HepG2 (cell line): ENCODE measurements at regions not wholly inside any gene's neighbourhood (a gene's known extent, or its start where the extent isn't known, plus 50 kb on each side); places are given as distances from the start of the nearest gene placed in this dataset.

Experiments
- GTF2F1 ChIP-seq: fragments of 150-350 bp; IDR thresholded peaks from 2 replicates; pipeline ENCODE4 v1.6.1; 2014; ENCODE audit warnings: low read length
- HMG20A ChIP-seq: IDR thresholded peaks from 2 replicates; pipeline ENCODE4 v1.6.1; 2016; ENCODE audit warnings: borderline replicate concordance
- MED13 ChIP-seq: sonication (generic); formaldehyde crosslinking; IDR thresholded peaks from 2 replicates; pipeline ENCODE4 v1.5.0; 2020; ENCODE audit warnings: missing genetic modification reagents
- RORA ChIP-seq: sonication (generic); formaldehyde crosslinking; IDR thresholded peaks from 2 replicates; pipeline ENCODE4 v1.5.0; 2020; ENCODE audit warnings: mild to moderate bottlenecking, missing genetic modification reagents, moderate library complexity
- ZNF143 ChIP-seq: sonication (generic); formaldehyde crosslinking; IDR thresholded peaks from 2 replicates; pipeline ENCODE4 v1.4.0; 2020; ENCODE audit warnings: missing genetic modification reagents
- ZNF282 ChIP-seq: fragments of 450-650 bp; IDR thresholded peaks from 2 replicates; pipeline ENCODE4 v1.6.1; 2018; ENCODE audit not compliant: partially characterized antibody
- ZNF513 ChIP-seq: sonication (generic); formaldehyde crosslinking; conservative IDR thresholded peaks from 2 replicates; pipeline ENCODE4 v1.5.0; 2020; ENCODE audit warnings: missing genetic modification reagents
- ZNF574 ChIP-seq: sonication (generic); formaldehyde crosslinking; IDR thresholded peaks from 2 replicates; pipeline ENCODE4 v1.4.0; 2020; ENCODE audit warnings: missing genetic modification reagents
- ZNF644 ChIP-seq: IDR thresholded peaks from 2 replicates; pipeline ENCODE4 v1.6.1; 2016; ENCODE audit warnings: low read depth
- ZNF672 ChIP-seq: sonication (generic); formaldehyde crosslinking; IDR thresholded peaks from 2 replicates; pipeline ENCODE4 v1.8.1; 2022; ENCODE audit warnings: missing genetic modification reagents
- ZSCAN31 ChIP-seq: sonication (generic); formaldehyde crosslinking; IDR thresholded peaks from 2 replicates; pipeline ENCODE4 v1.5.0; 2020; ENCODE audit warnings: low read depth, mild to moderate bottlenecking, missing genetic modification reagents
- TF ChIP-seq, protein P1 (sequence below): sonication (generic); formaldehyde crosslinking; IDR thresholded peaks from 2 replicates; pipeline ENCODE4 v1.8.1; 2023; ENCODE audit warnings: mild to moderate bottlenecking, inconsistent platforms, moderate library complexity, missing genetic modification reagents, borderline replicate concordance
- TF ChIP-seq, protein P2 (sequence below): sonication (generic); formaldehyde crosslinking; IDR thresholded peaks from 2 replicates; pipeline ENCODE4 v1.9.0; 2021; ENCODE audit warnings: mild to moderate bottlenecking, missing genetic modification reagents

DNA sequence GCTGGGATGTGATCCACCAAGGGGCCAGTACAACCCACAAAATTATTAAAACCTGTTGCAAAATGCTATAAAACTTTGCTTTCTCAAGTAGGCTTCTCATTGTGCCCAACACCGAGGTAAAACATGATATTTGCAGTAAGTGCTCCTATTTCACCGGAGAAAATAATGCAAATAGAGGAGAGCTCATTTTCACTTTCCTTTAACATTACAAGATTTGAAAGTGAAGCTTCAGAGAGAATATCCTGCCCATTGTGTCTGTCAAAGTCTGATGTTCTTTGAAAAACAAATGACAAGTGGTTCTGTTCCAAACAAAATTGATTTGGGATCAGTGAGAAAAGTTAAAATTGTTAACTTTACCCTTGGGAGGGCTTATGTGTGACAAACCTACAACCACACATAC is 287.1 kb downstream of the KCNN2 start (continued):
- TF ChIP-seq ZNF574, result no peak
- no peak for TF ChIP-seq HMG20A (CRISPR knock-in tag)
- no peak for TF ChIP-seq ZNF672
- TF ChIP-seq GTF2F1, result no peak
- TF ChIP-seq, protein P1, sequence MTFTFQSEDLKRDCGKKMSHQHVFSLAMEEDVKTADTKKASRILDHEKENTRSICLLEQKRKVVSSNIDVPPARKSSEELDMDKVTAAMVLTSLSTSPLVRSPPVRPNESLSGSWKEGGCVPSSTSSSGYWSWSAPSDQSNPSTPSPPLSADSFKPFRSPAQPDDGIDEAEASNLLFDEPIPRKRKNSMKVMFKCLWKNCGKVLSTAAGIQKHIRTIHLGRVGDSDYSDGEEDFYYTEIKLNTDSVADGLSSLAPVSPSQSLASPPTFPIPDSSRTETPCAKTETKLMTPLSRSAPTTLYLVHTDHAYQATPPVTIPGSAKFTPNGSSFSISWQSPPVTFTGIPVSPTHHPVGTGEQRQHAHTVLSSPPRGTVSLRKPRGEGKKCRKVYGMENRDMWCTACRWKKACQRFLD (CRISPR knock-in tag), result no peak
- TF ChIP-seq ZSCAN31 (CRISPR knock-in tag), result no peak
- TF ChIP-seq ZNF644 (CRISPR knock-in tag), result no peak
- TF ChIP-seq, protein P2, sequence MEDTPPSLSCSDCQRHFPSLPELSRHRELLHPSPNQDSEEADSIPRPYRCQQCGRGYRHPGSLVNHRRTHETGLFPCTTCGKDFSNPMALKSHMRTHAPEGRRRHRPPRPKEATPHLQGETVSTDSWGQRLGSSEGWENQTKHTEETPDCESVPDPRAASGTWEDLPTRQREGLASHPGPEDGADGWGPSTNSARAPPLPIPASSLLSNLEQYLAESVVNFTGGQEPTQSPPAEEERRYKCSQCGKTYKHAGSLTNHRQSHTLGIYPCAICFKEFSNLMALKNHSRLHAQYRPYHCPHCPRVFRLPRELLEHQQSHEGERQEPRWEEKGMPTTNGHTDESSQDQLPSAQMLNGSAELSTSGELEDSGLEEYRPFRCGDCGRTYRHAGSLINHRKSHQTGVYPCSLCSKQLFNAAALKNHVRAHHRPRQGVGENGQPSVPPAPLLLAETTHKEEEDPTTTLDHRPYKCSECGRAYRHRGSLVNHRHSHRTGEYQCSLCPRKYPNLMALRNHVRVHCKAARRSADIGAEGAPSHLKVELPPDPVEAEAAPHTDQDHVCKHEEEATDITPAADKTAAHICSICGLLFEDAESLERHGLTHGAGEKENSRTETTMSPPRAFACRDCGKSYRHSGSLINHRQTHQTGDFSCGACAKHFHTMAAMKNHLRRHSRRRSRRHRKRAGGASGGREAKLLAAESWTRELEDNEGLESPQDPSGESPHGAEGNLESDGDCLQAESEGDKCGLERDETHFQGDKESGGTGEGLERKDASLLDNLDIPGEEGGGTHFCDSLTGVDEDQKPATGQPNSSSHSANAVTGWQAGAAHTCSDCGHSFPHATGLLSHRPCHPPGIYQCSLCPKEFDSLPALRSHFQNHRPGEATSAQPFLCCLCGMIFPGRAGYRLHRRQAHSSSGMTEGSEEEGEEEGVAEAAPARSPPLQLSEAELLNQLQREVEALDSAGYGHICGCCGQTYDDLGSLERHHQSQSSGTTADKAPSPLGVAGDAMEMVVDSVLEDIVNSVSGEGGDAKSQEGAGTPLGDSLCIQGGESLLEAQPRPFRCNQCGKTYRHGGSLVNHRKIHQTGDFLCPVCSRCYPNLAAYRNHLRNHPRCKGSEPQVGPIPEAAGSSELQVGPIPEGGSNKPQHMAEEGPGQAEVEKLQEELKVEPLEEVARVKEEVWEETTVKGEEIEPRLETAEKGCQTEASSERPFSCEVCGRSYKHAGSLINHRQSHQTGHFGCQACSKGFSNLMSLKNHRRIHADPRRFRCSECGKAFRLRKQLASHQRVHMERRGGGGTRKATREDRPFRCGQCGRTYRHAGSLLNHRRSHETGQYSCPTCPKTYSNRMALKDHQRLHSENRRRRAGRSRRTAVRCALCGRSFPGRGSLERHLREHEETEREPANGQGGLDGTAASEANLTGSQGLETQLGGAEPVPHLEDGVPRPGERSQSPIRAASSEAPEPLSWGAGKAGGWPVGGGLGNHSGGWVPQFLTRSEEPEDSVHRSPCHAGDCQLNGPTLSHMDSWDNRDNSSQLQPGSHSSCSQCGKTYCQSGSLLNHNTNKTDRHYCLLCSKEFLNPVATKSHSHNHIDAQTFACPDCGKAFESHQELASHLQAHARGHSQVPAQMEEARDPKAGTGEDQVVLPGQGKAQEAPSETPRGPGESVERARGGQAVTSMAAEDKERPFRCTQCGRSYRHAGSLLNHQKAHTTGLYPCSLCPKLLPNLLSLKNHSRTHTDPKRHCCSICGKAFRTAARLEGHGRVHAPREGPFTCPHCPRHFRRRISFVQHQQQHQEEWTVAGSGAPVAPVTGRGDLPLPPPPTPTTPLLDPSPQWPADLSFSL, result no peak
- TF ChIP-seq ZNF143 (CRISPR knock-in tag), result no peak
- TF ChIP-seq ZNF513, result no peak
- no peak for TF ChIP-seq MED13 (CRISPR knock-in tag)
- no peak for TF ChIP-seq ZNF282
- no peak for TF ChIP-seq RORA (CRISPR knock-in tag)
- TF ChIP-seq, all 625 proteins: peak for 0
